ENCODE measurements at regions not wholly inside any gene's neighbourhood (a gene's known extent, or its start where the extent isn't known, plus 50 kb on each side); places are given as distances from the start of the nearest gene placed in this dataset.

GRCh38 chr12:91551242-91551641 is 368.6 kb upstream of the DCN start:
- no peak for TF ChIP-seq CTCF (conservative IDR thresholded peaks at IDR 0.05)
- TF ChIP-seq ZFX (IDR thresholded peaks at IDR 0.05), result no peak
